ENCODE measurements at regions not wholly inside any gene's neighbourhood (a gene's known extent, or its start where the extent isn't known, plus 50 kb on each side); places are given as distances from the start of the nearest gene placed in this dataset.

DNA sequence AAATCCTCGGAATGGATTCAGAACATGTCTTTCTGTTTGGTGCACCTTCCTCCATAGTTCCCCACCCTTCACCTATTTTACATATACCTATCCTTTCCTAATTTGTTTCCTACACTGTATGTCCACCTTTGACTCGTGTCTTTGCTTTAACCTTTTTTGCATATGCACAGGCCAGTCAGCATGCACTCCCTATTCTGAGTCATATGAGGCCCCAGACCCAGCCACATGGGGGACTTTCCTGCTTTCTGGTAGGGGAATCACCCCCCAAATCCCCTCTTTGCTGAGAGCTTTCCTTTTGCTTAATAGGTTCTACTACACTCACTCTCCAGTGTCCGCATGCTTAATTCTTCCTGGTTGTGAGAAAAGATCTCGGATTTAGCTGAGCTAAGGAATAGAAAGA is 393.8 kb upstream of the IMPG1 start:
- H3K4me3 ChIP-seq (ENCODE audit: low read depth, low read length): no peak overlapping the region
- TF ChIP-seq, protein P1, sequence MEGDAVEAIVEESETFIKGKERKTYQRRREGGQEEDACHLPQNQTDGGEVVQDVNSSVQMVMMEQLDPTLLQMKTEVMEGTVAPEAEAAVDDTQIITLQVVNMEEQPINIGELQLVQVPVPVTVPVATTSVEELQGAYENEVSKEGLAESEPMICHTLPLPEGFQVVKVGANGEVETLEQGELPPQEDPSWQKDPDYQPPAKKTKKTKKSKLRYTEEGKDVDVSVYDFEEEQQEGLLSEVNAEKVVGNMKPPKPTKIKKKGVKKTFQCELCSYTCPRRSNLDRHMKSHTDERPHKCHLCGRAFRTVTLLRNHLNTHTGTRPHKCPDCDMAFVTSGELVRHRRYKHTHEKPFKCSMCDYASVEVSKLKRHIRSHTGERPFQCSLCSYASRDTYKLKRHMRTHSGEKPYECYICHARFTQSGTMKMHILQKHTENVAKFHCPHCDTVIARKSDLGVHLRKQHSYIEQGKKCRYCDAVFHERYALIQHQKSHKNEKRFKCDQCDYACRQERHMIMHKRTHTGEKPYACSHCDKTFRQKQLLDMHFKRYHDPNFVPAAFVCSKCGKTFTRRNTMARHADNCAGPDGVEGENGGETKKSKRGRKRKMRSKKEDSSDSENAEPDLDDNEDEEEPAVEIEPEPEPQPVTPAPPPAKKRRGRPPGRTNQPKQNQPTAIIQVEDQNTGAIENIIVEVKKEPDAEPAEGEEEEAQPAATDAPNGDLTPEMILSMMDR (IDR thresholded peaks at IDR 0.05; ENCODE audit: low read depth, low read length, missing control alignments): no peak
- in situ Hi-C loops (cut with HindIII; ENCODE audit: low sequenced_read_pairs): no loop called here
- no peak for DNase-seq (ENCODE audit: low read depth)

DNA sequence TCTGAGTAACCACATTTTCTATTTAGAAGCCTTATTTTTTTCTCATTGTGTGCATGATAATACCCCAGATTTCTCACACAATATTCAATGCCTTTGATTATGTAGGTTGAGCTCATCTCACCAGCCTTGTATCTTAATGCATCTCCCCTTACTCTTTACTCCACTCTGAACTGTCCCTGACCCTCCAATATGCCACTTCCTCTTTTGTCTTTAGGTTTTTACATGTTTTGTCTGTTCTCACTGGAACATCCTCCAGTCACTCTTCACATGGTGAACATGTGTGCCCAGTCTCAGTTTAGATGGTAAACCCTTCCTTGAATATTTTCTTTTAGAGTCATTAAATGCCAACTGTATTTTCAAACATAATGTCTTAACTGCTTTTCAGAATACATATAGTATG is 392.9 kb upstream of the IMPG1 start:
- no peak overlapping the region for H3K4me3 ChIP-seq (ENCODE audit: low read depth, low read length)
- TF ChIP-seq, protein P1 (IDR thresholded peaks at IDR 0.05; ENCODE audit: low read depth, low read length, missing control alignments): no peak
- in situ Hi-C loops (cut with HindIII; ENCODE audit: low sequenced_read_pairs): no loop called here
- no peak for DNase-seq (ENCODE audit: low read depth)

DNA sequence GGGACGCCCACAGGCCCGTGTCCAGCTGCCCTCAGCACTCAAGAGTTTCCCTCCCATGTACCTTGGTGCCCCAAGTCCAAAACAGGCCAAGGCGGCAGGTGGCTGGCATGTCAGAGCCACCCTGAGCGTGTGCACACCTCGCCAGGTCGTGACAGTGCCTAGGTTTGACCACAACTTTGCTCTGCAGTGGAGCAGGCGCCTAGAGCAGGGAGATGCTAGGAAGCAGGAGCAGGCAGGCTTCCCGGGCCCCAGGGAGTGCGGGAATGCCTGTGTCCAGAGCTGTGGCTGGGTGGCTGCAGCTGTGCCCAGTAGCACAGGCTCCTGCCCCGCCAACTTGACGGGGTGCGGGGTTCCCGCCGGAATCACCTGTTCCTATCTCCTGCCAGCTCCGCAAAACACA is 380.8 kb upstream of the IMPG1 start:
- TF ChIP-seq, protein P1 (IDR thresholded peaks at IDR 0.05; ENCODE audit: low read depth, low read length, missing control alignments): no peak
- DNase-seq (ENCODE audit: low read depth): no peak
- in situ Hi-C loops (cut with HindIII; ENCODE audit: low sequenced_read_pairs): no loop called here
- H3K4me3 ChIP-seq (ENCODE audit: low read depth, low read length): no peak overlapping the region

DNA sequence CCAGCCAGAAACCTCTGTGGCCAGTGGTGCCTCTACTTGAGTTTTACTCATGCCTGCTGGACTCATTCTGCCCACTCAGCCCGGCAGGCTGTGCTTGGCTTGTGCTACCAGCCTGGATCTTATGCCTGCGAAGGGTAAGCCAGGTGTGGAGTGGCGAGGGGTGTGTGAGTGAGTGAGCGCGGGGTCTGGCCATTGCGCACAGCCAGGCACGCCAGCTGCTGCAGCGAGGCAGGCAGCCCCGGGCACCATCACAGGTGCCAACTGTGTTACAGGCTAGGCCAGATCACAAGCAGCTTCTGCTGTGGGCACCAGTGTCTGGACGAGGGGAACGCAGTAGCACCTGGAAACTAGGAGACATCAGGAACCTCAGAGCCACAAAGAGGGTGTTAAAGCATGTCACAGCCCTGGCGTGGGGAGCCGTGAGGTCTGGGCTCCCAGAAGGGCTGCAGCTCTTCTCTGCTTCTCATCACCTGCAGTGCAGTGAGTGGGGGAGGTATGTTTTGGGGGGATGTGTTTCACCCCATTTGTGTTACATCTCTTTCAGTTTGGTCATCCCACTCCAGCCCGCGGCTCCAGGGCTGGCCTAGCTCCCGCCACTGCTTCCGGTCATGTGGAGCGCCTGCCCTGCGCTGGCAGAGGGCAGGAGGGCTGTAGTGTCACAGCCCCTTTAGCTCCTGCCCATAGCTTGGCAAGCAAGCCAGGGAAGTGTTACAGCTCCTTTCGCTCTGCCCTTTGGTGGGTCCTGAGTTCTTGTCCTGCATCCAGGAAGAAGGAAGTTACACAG is 379.7 kb upstream of the IMPG1 start:
- no peak overlapping the region for H3K4me3 ChIP-seq (ENCODE audit: low read depth, low read length)
- TF ChIP-seq, protein P1 (IDR thresholded peaks at IDR 0.05; ENCODE audit: low read depth, low read length, missing control alignments): no peak
- in situ Hi-C loops (cut with HindIII; ENCODE audit: low sequenced_read_pairs): no loop called here
- DNase-seq (ENCODE audit: low read depth): no peak

DNA sequence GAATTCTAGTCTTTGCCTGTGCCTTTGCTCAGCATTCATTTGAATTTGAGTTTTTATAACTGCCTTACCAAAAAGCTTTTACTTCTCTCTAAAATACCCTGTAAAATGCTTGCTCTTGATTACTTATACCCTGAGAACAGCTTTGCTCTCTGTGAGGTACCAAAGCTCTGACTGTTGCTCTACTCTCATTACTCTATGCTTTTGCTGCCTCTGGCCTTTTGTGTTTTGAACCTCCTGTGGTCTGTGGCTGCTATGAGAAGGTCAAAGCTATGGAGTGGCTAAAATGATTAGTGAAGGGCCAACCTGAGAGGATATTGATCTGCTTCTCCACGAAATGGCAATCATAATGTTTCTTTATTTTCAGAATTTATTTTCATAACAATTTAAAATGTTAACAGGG is 375.6 kb upstream of the IMPG1 start:
- TF ChIP-seq, protein P1 (IDR thresholded peaks at IDR 0.05; ENCODE audit: low read depth, low read length, missing control alignments): no peak
- H3K4me3 ChIP-seq (ENCODE audit: low read depth, low read length): no peak overlapping the region
- DNase-seq (ENCODE audit: low read depth): no peak
- in situ Hi-C loops (cut with HindIII; ENCODE audit: low sequenced_read_pairs): no loop called here

DNA sequence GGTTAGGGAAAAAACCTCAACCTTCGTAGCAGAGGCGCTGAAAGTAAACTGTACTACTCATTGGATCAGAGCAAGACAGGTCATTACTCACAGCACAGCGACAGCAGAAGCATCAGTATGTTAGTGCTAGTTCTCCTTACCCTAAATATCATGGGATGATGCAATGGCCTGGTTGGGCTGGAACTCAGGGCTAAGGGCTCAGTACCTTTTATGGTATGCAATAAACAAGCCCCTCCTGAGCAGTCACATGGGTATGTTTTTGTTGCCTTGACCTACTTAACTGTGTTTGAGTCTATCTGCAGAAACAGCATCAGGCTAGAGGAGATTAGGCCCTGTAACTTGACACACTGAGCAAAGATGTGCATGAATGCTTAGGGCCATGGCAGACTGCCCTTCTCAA is 369.4 kb upstream of the IMPG1 start:
- no peak for DNase-seq (ENCODE audit: low read depth)
- in situ Hi-C loops (cut with HindIII; ENCODE audit: low sequenced_read_pairs): no loop called here
- TF ChIP-seq, protein P1 (IDR thresholded peaks at IDR 0.05; ENCODE audit: low read depth, low read length, missing control alignments): no peak

More for the DNA sequence above, 369.4 kb upstream of the IMPG1 start:
- no peak overlapping the region for H3K4me3 ChIP-seq (ENCODE audit: low read depth, low read length)

Data from astrocyte of the cerebellum (primary cell).